Lower leg skin (tissue), 4 donors: ENCODE measurements at regions not wholly inside any gene's neighbourhood (a gene's known extent, or its start where the extent isn't known, plus 50 kb on each side); places are given as distances from the start of the nearest gene placed in this dataset.
"Not testable (repeated sequence)": the region's sequence is repeated elsewhere in the genome, so short reads cannot be mapped to it uniquely, and the experiment has no call there.

Source experiments
- DNase-seq, 2 donors: peaks; one replicate each; pipeline ENCODE4 v3.0.0-alpha.2; 2019; ENCODE audit warnings: low spot score in 2 of 2
- H3K4me3 ChIP-seq: fragments of 200-600 bp; sonication (generic); 2 replicates; pipeline ENCODE4 v1.5.1; 2017; ENCODE audit warnings: mild to moderate bottlenecking, low read depth; ENCODE audit not compliant: poor library complexity, severe bottlenecking
- POLR2A ChIP-seq, 2 donors: fragments of 450-650 bp; IDR thresholded peaks; one replicate each; pipeline ENCODE4 v1.6.1; 2016 to 2017; ENCODE audit warnings: antibody characterized with exemption in 2 of 2, mild to moderate bottlenecking in 1 of 2, moderate library complexity in 1 of 2
- WGBS, 2 donors: methylation state at CpG; one replicate each; pipeline ENCODE4 v1.1.5; 2018; 5-methylcytosine and 5-hydroxymethylcytosine counted together
- intact Hi-C: fragments of 100-400 bp; cut with DNase I; formaldehyde crosslinking; loops from one replicate; pipeline ENCODE4 v1.15.0; 2023; ENCODE audit warnings: low total_unique reads
- TF ChIP-seq, protein P1 (sequence below), 3 donors: fragments of 450-650 bp; IDR thresholded peaks; one replicate each; pipeline ENCODE4 v1.5.1; 2016; ENCODE audit warnings: antibody characterized with exemption in 3 of 3, mild to moderate bottlenecking in 3 of 3, moderate library complexity in 2 of 3

DNA sequence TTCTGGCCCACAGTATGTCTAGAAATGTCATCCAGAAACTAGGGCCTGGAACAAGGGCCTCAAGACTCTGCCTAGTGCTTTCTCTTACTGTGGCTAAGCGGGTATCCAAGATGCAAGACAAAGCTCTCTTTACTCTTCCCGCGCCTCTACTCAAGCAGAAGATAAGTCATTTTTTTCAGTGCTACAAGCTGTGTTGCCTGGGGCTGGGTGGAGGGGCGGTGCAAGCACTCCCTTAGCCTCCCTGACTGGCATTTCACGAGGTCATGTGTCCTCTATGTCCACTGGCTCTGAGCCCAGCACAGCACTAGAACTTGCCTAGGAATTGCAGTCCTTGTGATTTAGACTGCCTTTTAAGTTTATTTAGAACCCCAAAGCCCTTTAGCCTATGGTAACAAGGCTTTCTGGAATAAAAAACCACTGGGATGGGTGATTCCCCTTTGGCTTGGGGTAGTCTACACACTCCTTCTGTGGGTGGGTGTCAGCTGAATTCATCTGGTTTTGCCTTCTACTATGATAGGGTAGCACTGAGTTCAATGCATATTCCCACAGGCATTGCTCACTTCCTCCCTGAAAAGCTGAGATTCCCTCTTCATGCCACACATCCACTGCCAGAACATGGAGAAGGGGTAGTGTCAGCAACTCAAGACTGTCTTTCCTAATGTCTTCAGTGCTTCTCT lies 371.8 kb upstream of the KCND2 start:
- intact Hi-C loops: no loop called here
- peak in 1 of 2 donors; percentile 48 for DNase-seq
- no peak overlapping the region for H3K4me3 ChIP-seq
- 59 to 62% methylated on average over 5 of the region's 5 CpGs for WGBS, 2 donors
- TF ChIP-seq, protein P1, sequence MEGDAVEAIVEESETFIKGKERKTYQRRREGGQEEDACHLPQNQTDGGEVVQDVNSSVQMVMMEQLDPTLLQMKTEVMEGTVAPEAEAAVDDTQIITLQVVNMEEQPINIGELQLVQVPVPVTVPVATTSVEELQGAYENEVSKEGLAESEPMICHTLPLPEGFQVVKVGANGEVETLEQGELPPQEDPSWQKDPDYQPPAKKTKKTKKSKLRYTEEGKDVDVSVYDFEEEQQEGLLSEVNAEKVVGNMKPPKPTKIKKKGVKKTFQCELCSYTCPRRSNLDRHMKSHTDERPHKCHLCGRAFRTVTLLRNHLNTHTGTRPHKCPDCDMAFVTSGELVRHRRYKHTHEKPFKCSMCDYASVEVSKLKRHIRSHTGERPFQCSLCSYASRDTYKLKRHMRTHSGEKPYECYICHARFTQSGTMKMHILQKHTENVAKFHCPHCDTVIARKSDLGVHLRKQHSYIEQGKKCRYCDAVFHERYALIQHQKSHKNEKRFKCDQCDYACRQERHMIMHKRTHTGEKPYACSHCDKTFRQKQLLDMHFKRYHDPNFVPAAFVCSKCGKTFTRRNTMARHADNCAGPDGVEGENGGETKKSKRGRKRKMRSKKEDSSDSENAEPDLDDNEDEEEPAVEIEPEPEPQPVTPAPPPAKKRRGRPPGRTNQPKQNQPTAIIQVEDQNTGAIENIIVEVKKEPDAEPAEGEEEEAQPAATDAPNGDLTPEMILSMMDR (IDR thresholded peaks at IDR 0.05): no peak
- no peak for TF ChIP-seq POLR2A (IDR thresholded peaks at IDR 0.05)

DNA sequence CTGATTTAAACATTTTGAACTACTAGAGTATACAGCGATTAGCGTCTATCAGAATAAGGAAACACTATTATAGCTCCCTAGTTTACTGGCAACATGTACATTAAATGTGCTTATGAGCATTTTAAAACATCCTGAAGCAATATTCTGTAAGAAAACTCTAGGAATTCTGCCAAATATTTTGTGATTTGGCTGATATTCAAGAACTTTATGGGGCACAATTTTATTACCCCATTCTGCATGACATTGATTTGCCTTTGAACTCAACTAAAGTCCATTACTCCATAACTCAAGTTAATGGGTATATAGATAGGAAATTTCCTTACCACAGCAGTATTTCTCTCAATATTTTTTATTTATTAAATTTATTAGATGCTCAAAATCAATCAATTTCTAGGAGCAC lies 369.9 kb upstream of the KCND2 start:
- no peak for DNase-seq
- intact Hi-C loops: no loop called here
- no peak for TF ChIP-seq POLR2A (IDR thresholded peaks at IDR 0.05)
- TF ChIP-seq, protein P1 (IDR thresholded peaks at IDR 0.05): no peak
- 38 to 39% methylated on average over 2 of the region's 2 CpGs for WGBS, 2 donors
- no peak overlapping the region for H3K4me3 ChIP-seq

DNA sequence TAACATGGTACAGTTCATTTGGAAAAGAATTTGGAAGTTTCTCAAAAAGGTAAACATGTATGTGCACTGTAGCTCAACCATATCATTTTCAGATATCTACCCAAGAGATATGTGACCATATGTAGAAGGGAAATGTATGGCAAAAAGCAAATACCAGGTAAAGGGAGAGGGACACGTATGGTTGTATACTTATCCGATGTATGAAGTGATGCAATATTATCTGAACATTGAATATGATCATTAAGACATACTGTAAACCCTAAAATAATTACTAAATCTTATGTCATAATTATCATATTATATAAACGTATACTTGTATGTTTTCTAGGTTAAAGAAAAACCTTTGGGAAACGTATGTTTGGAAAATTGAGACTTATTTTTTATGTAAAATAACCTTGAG lies 367.5 kb upstream of the KCND2 start:
- intact Hi-C loops: no loop called here
- no peak for TF ChIP-seq POLR2A (IDR thresholded peaks at IDR 0.05)
- TF ChIP-seq, protein P1 (IDR thresholded peaks at IDR 0.05): no peak
- WGBS, 2 donors: 84 to 85% methylated on average over 4 of the region's 4 CpGs

DNA sequence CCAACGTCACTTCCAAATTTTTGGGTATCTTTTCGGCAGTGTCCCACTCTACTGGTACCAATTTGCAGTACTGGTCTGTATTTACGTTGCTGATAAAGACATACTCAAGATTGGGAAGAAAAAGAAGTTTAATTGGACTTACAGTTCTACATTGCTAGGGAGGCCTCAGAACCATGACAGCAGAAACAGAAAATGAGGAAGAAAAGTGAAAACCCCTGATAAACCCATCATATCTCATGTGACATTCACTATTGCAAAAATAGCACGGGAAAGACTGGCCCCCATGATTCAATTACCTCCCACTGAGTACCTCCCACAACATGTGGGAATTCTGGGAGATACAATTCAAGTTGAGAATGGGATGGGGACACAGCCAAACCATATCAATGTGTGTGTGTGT lies 364.0 kb upstream of the KCND2 start:
- intact Hi-C loops: no loop called here
- no peak for TF ChIP-seq POLR2A (IDR thresholded peaks at IDR 0.05)
- TF ChIP-seq, protein P1 (IDR thresholded peaks at IDR 0.05): no peak
- H3K4me3 ChIP-seq: no peak overlapping the region
- DNase-seq: no peak
- 77 to 87% methylated on average over 4 of the region's 4 CpGs for WGBS, 2 donors

More for the DNA sequence above, 367.5 kb upstream of the KCND2 start:
- DNase-seq: no peak
- H3K4me3 ChIP-seq: no peak overlapping the region

DNA sequence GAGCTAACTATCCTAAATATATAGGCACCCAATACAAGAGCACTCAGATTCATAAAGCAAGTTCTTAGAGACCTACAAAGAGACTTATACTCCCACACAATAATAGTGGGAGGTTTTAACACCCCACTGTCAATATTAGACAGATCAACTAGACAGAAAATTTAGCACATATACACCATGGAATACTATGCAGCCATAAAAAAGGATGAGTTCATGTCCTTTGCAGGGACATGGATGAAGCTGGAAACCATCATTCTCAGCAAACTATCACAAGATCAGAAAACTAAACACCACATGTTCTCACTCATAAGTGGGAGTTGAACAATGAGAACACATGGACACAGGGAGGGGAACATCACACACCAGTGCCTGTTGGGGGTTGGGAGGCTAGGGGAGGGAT lies 358.9 kb upstream of the KCND2 start:
- intact Hi-C loops, H3K4me3 ChIP-seq, DNase-seq: not testable (repeated sequence)

DNA sequence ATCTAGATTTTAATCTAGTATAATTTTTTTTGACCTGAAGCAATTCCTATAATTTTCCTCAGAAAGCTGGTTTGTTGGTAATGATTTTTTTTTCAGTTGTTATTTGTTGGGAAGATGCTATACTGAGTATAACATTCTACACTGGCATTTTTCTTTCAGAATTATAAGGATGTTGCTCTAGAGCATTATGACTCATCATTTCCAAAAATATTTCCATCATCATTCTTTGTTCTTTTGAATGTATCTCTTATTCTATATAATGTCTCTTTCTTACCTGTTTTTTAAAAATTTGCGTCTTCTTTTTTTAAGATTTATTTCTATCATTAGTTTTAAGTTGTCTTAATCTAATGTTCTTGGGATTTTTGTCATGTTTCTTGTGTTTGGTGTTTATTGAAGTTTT lies 356.5 kb upstream of the KCND2 start:
- no peak for DNase-seq
- 79 to 89% methylated on average over 1 of the region's 1 CpG for WGBS, 2 donors
- intact Hi-C loops: no loop called here
- TF ChIP-seq, protein P1 (IDR thresholded peaks at IDR 0.05): no peak
- TF ChIP-seq POLR2A (IDR thresholded peaks at IDR 0.05): no peak
- H3K4me3 ChIP-seq: no peak overlapping the region
